ENCODE measurements at regions not wholly inside any gene's neighbourhood (a gene's known extent, or its start where the extent isn't known, plus 50 kb on each side); places are given as distances from the start of the nearest gene placed in this dataset.
A peak's percentile ranks its signal among the peaks of the same experiment; 100 is the strongest.

GRCh38 chr2:71804281-71804751 lies 343.3 kb downstream of the CYP26B1 start:
- no peak for DNase-seq

- no peak for DNase-seq
These were observed 344.3 kb downstream of the CYP26B1 start for GRCh38 chr2:71803398-71803797.

- DNase-seq: no peak
These were observed 345.1 kb downstream of the CYP26B1 start for GRCh38 chr2:71802556-71802955.

GRCh38 chr2:71801969-71802368 lies 345.7 kb downstream of the CYP26B1 start:
- peak in 1 of 2 donors; percentile 6 for DNase-seq

GRCh38 chr2:71801556-71801955 lies 346.1 kb downstream of the CYP26B1 start:
- DNase-seq: no peak

- DNase-seq: no peak
These were observed 346.8 kb downstream of the CYP26B1 start for GRCh38 chr2:71800851-71801250.

GRCh38 chr2:71800106-71800809 lies 346.9 kb downstream of the DYSF start:
- DNase-seq: no peak

- DNase-seq: no peak
These were observed 345.7 kb downstream of the DYSF start for GRCh38 chr2:71799013-71799575.

- DNase-seq: peak; percentile 22 to 62
These were observed 345.1 kb downstream of the DYSF start for GRCh38 chr2:71798266-71799012.

GRCh38 chr2:71797035-71797810 lies 343.9 kb downstream of the DYSF start:
- no peak for DNase-seq

- DNase-seq: no peak
These were observed 342.8 kb downstream of the DYSF start for GRCh38 chr2:71796174-71796593.

GRCh38 chr2:71795486-71795885 lies 342.1 kb downstream of the DYSF start:
- DNase-seq: no peak

- DNase-seq: no peak
These were observed 341.2 kb downstream of the DYSF start for GRCh38 chr2:71794611-71795010.

- no peak for DNase-seq
These were observed 340.6 kb downstream of the DYSF start for GRCh38 chr2:71793926-71794325.

- no peak for DNase-seq
These were observed 339.8 kb downstream of the DYSF start for GRCh38 chr2:71792926-71793761.

GRCh38 chr2:71791501-71792135 lies 338.3 kb downstream of the DYSF start:
- no peak for DNase-seq

GRCh38 chr2:71791061-71791450 lies 337.7 kb downstream of the DYSF start:
- DNase-seq: no peak

- no peak for DNase-seq
These were observed 337.1 kb downstream of the DYSF start for GRCh38 chr2:71790226-71791060.

GRCh38 chr2:71789556-71790204 lies 336.3 kb downstream of the DYSF start:
- no peak for DNase-seq

- DNase-seq: no peak
These were observed 335.4 kb downstream of the DYSF start for GRCh38 chr2:71788601-71789240.
